GM13977 (cell line): ENCODE measurements at regions not wholly inside any gene's neighbourhood (a gene's known extent, or its start where the extent isn't known, plus 50 kb on each side); places are given as distances from the start of the nearest gene placed in this dataset.

Experiments
- DNase-seq: peaks from one replicate; pipeline ENCODE4 v3.0.0; 2012; ENCODE audit warnings: low spot score
- CTCF ChIP-seq: IDR thresholded peaks from 2 replicates; pipeline ENCODE4 v1.5.1; 2012; ENCODE audit warnings: mild to moderate bottlenecking, control low read depth; ENCODE audit not compliant: insufficient read depth; ENCODE audit errors: extremely low read depth, missing control alignments
- in situ Hi-C: fragments of 300-500 bp; cut with MboI; formaldehyde crosslinking; loops from one replicate; pipeline ENCODE4 v1.12.0; 2022; ENCODE audit warnings: low sequenced_read_pairs, low pct_unique_long_range_greater_than_20kb, mixed read lengths, inconsistent platforms; ENCODE audit not compliant: unreplicated experiment

DNA sequence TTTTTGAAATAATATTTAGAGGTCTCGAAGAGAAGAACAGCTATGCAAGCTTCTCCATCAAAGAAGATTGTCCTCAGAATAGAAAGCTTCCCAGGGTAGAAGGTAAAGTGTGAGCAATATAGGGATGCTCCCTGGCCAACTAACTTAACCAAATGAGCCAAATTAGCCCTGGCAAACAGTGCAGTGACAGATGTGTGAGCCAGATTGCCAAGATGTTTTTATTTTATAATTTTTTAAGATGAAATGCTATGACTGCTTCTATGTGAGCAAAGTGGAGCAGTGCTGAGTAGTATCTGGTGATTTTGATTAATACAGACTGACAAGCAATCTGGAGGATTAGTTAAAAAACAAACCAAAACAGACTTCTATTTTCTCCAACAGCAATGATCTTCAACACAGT lies 202.1 kb downstream of the NOVA1 start:
- in situ Hi-C loops, result no loop called here

GRCh38 chr14:26394150-26394810 lies 203.6 kb downstream of the NOVA1 start:
- in situ Hi-C loops, result no loop called here
- no peak for DNase-seq
- no peak for TF ChIP-seq CTCF

More for the DNA sequence above, 202.1 kb downstream of the NOVA1 start:
- TF ChIP-seq CTCF, result no peak
- DNase-seq, result no peak

DNA sequence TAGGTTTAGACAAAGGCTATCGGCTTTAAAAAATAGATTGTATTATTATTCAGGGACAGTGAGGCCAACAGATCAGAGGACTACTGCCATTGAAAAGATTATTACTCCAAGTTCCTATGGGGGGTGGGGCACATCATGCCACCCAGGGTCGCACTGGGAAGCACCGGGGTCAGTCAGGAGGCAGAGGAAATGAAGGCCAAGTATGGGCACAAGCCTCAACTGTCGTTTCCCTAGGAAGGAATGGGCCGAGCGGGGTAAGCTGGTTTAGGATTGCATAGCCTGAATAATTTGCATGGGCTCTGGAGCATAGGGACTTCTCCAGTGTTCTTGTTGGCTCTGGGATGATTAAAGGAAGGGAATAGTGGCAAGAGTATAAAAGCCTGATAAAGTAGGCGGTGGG lies 205.3 kb downstream of the NOVA1 start:
- no peak for DNase-seq
- in situ Hi-C loops, result no loop called here
- no peak for TF ChIP-seq CTCF

DNA sequence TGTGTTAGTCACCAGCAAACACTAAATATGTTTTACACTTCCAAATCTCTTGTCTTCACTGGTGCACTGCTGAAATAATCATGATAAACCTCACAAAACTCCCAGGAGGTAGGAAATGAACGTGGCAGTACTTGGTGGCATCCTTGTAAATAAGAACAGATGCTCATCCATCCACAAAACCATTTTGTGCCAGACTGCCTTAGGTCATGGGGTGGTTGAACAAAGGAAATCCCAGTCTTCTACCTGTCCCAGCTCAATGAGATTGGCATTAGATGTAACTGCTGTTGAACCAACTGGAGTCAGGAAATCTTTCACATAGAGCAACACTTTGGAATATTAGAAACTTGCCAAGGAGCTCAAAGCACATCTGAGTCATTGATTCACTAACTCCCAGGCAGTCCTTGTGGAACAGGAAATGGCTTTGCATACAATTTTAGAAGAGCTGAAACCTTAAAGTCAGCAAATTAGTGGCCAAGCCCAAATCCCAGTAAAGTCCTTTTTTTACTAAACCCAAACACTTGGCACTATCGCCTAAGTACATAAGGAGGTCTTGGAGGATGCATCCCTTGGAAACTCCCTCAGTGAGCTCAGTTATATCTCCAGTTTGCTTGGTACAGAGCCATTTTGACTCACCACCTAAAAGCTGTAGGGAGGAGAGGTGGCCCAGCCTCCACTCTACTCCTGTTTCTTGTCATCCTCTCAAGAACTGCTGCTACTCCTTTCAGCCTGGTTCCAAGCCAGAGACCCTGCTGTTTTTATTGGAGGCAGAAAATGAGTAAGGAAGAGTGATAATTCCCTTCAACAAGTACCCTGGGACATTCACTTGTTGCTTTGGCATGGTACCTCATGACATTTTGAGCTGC lies 208.0 kb downstream of the NOVA1 start:
- TF ChIP-seq CTCF, result no peak
- DNase-seq, result no peak
- in situ Hi-C loops, result no loop called here

GRCh38 chr14:26385310-26385709 lies 212.5 kb downstream of the NOVA1 start:
- DNase-seq, result no peak
- in situ Hi-C loops, result no loop called here
- no peak for TF ChIP-seq CTCF

GRCh38 chr14:26382901-26383685 lies 214.7 kb downstream of the NOVA1 start:
- no peak for DNase-seq
- no peak for TF ChIP-seq CTCF
- in situ Hi-C loops, result no loop called here
